Caco-2 (cell line): ENCODE measurements at regions not wholly inside any gene's neighbourhood (a gene's known extent, or its start where the extent isn't known, plus 50 kb on each side); places are given as distances from the start of the nearest gene placed in this dataset.

ENCODE experiments used
- BruUV-seq: library from RNA; stranded (reverse); fragments of 400-500 nt; replicated peaks from 2 replicates; lab custom pipeline; 2021; lab: Mats Ljungman, UMichigan
- CTCF ChIA-PET: fragments of 300-600 bp; sonication (Branson Sonifier 250); formaldehyde crosslinking; loops from one replicate; lab custom pipeline; 2022; ENCODE audit warnings: antibody characterized with exemption; lab: Charles Lee
- POLR2A ChIA-PET: fragments of 300-600 bp; sonication (Branson Sonifier 250); formaldehyde crosslinking; loops from one replicate; lab custom pipeline; 2022; ENCODE audit warnings: antibody characterized with exemption; lab: Charles Lee
- DNase-seq, 2 experiments: peaks; one replicate each; pipeline versions ENCODE4 v3.0.0 to v3.0.0-alpha.2; 2020 to 2022
- H3K27me3 ChIP-seq: replicated peaks from 2 replicates; pipeline ENCODE4 v1.6.0; 2011; ENCODE audit warnings: low read length; ENCODE audit not compliant: control insufficient read depth, insufficient read depth
- H3K36me3 ChIP-seq: 2 replicates; pipeline ENCODE4 v1.5.1; 2011; ENCODE audit warnings: low read length; ENCODE audit not compliant: control insufficient read depth, insufficient read depth
- H3K4me1 ChIP-seq: fragments of 250-450 bp; sonication (Bioruptor Pico); 2 replicates; pipeline ENCODE4 v1.5.1; 2020; ENCODE audit warnings: mild to moderate bottlenecking
- H3K4me3 ChIP-seq: 2 replicates; pipeline ENCODE4 v1.5.1; 2011; ENCODE audit warnings: low read depth, mild to moderate bottlenecking, control low read depth, low read length
- H3K9me3 ChIP-seq: fragments of 250-450 bp; sonication (Bioruptor Pico); 2 replicates; pipeline ENCODE4 v1.5.1; 2020; ENCODE audit warnings: mild to moderate bottlenecking, moderate library complexity
- H3K27ac Mint-ChIP-seq: one replicate; pipeline ENCODE4 v1.8.0; 2022; ENCODE audit warnings: mixed read lengths; ENCODE audit not compliant: unreplicated experiment
- H3K27me3 Mint-ChIP-seq: one replicate; pipeline ENCODE4 v1.8.0; 2022; ENCODE audit warnings: mixed read lengths; ENCODE audit not compliant: insufficient read depth, unreplicated experiment
- H3K36me3 Mint-ChIP-seq: one replicate; pipeline ENCODE4 v1.8.0; 2022; ENCODE audit warnings: mild to moderate bottlenecking, mixed read lengths; ENCODE audit not compliant: insufficient read depth, unreplicated experiment
- H3K4me1 Mint-ChIP-seq: one replicate; pipeline ENCODE4 v1.8.0; 2022; ENCODE audit warnings: low read depth, mixed read lengths; ENCODE audit not compliant: unreplicated experiment
- H3K4me3 Mint-ChIP-seq: one replicate; pipeline ENCODE4 v1.8.0; 2022; ENCODE audit warnings: mild to moderate bottlenecking, moderate library complexity, mixed read lengths; ENCODE audit not compliant: unreplicated experiment
- H3K9me3 Mint-ChIP-seq: one replicate; pipeline ENCODE4 v1.8.0; 2022; ENCODE audit warnings: mixed read lengths; ENCODE audit not compliant: unreplicated experiment
- intact Hi-C: fragments of 100-400 bp; cut with micrococcal nuclease; formaldehyde crosslinking; loops from one replicate; pipeline ENCODE4 v1.10.0; 2022; ENCODE audit not compliant: unreplicated experiment
- TF ChIP-seq, protein P1 (sequence below), 2 experiments: fragments of 200-600 bp in 1 of 2; IDR thresholded peaks; 1 replicate in 1 of 2; 2 replicates in 1 of 2; pipeline versions ENCODE4 v1.5.1 to v1.8.0; 2011 to 2022; ENCODE audit warnings: antibody characterized with exemption in 1 of 2, control low read depth in 1 of 2, inconsistent platforms in 1 of 2, low read depth in 1 of 2, low read length in 1 of 2, mild to moderate bottlenecking in 1 of 2, moderate library complexity in 1 of 2; ENCODE audit not compliant: insufficient read depth in 1 of 2, severe bottlenecking in 1 of 2, unreplicated experiment in 1 of 2

DNA sequence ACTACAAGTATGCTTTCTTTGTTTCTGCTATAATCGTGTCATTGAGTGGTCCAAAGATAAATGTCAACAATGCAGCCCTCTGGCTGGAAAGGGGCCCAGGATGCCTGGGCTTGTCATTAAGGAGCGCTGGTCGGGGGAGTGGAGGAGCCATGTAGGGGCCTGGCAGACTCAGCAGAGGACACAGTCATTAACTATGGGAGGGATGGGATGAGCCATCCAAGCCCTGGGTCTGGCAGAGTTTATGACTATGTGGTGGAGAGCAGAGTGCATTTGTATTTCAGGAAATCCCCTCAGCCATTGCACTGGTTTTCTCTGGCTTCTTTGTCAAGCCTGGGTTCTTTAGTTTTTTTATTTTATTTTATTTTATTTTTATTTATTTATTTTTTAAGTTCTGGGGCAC is 243.1 kb downstream of the C12orf75 start:
- Mint-ChIP-seq H3K27me3 (no peaks in the 10 kb centered on the region), H3K27ac (no peak overlapping the region), H3K36me3 (no peaks in the 10 kb centered on the region), H3K4me1 (no peaks in the 10 kb centered on the region), H3K4me3 (no peak overlapping the region), H3K9me3 (no peaks in the 10 kb centered on the region)
- no peaks in the 10 kb centered on the region for H3K36me3 ChIP-seq
- no peak for DNase-seq
- H3K9me3 ChIP-seq: no peaks in the 10 kb centered on the region
- intact Hi-C loops: no loop called here
- POLR2A ChIA-PET: no interaction called here
- H3K4me3 ChIP-seq: no peak overlapping the region
- no peaks in the 10 kb centered on the region for H3K4me1 ChIP-seq
- no TSS peak for BruUV-seq
- H3K27me3 ChIP-seq: no peaks in the 10 kb centered on the region
- CTCF ChIA-PET: no interaction called here
- TF ChIP-seq, protein P1, sequence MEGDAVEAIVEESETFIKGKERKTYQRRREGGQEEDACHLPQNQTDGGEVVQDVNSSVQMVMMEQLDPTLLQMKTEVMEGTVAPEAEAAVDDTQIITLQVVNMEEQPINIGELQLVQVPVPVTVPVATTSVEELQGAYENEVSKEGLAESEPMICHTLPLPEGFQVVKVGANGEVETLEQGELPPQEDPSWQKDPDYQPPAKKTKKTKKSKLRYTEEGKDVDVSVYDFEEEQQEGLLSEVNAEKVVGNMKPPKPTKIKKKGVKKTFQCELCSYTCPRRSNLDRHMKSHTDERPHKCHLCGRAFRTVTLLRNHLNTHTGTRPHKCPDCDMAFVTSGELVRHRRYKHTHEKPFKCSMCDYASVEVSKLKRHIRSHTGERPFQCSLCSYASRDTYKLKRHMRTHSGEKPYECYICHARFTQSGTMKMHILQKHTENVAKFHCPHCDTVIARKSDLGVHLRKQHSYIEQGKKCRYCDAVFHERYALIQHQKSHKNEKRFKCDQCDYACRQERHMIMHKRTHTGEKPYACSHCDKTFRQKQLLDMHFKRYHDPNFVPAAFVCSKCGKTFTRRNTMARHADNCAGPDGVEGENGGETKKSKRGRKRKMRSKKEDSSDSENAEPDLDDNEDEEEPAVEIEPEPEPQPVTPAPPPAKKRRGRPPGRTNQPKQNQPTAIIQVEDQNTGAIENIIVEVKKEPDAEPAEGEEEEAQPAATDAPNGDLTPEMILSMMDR (IDR thresholded peaks at IDR 0.05; ENCODE audit: insufficient read depth in 1 of 2, low read depth in 1 of 2, low read length in 1 of 2, severe bottlenecking in 1 of 2, unreplicated experiment in 1 of 2): no peak

DNA sequence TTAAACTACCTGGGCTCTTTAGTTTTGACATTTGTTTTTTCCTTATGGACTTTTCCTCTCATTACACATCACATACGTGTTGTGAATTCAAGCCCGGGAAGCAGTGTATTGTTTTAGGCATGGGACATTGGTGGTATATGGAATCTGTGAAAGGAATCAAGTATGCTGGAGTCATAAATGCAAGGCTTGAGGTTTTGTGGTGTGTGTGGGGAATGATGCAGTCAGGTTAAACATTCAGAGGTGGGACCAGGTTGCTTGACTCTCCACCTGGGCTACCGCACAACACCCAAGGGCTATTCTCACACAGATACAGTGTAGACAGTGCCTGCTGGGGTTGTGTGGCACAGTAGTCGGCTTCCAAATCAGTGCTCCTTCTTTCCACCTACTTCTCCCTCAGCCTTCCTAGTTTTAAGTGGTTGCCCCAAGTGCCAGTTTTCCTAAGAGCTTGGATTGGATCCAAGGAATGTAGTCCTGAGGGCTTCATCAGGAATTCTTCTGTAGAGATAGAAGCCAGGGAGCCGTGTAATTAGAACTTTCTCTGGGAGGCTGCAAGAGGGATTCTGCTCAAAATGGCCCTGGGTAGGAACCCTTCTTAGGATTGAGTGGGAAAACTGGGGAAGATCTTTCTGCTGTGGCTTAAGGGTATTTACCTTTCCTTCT is 243.7 kb downstream of the C12orf75 start:
- TF ChIP-seq, protein P1 (IDR thresholded peaks at IDR 0.05; ENCODE audit: insufficient read depth in 1 of 2, low read depth in 1 of 2, low read length in 1 of 2, severe bottlenecking in 1 of 2, unreplicated experiment in 1 of 2): no peak
- no peak for DNase-seq
- no peak overlapping the region for H3K4me3 Mint-ChIP-seq
- no peaks in the 10 kb centered on the region for H3K36me3 Mint-ChIP-seq
- H3K4me1 ChIP-seq: no peaks in the 10 kb centered on the region
- no peaks in the 10 kb centered on the region for H3K9me3 Mint-ChIP-seq
- no TSS peak for BruUV-seq
- POLR2A ChIA-PET: no interaction called here
- no peaks in the 10 kb centered on the region for H3K27me3 ChIP-seq
- CTCF ChIA-PET: no interaction called here
- no peaks in the 10 kb centered on the region for H3K9me3 ChIP-seq
- H3K4me1 Mint-ChIP-seq: no peaks in the 10 kb centered on the region
- no peak overlapping the region for H3K27ac Mint-ChIP-seq
- no peaks in the 10 kb centered on the region for H3K36me3 ChIP-seq
- intact Hi-C loops: no loop called here
- no peaks in the 10 kb centered on the region for H3K27me3 Mint-ChIP-seq
- no peak overlapping the region for H3K4me3 ChIP-seq

DNA sequence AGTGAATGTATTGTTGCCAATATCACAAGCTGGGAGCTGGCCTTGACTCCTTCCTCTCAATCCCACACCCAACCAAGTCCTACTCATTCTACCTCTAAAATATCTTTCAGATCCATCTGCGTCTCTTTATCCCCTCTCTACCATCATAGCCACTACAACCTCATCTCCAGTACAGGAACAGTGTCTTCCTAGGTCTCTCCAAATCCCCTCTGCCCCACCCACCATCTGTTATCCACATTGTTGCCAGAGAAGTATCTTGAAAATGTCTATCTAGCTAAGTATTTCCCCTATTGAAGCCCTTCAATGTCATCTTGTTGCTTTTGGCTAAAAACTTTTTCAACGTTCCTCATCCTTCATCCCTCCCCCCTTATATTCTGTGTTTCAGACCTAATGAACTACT is 244.7 kb downstream of the C12orf75 start:
- H3K27me3 ChIP-seq: no peaks in the 10 kb centered on the region

More for the DNA sequence above, 244.7 kb downstream of the C12orf75 start:
- no peak overlapping the region for H3K27ac Mint-ChIP-seq
- H3K27me3 Mint-ChIP-seq: no peaks in the 10 kb centered on the region
- no peaks in the 10 kb centered on the region for H3K9me3 Mint-ChIP-seq
- CTCF ChIA-PET: no interaction called here
- TF ChIP-seq, protein P1 (IDR thresholded peaks at IDR 0.05; ENCODE audit: insufficient read depth in 1 of 2, low read depth in 1 of 2, low read length in 1 of 2, severe bottlenecking in 1 of 2, unreplicated experiment in 1 of 2): no peak
- intact Hi-C loops: no loop called here
- H3K4me1 Mint-ChIP-seq: no peaks in the 10 kb centered on the region
- no TSS peak for BruUV-seq
- no peaks in the 10 kb centered on the region for H3K36me3 ChIP-seq
- POLR2A ChIA-PET: no interaction called here
- no peak overlapping the region for H3K4me3 Mint-ChIP-seq
- H3K4me3 ChIP-seq: no peak overlapping the region
- H3K9me3 ChIP-seq: no peaks in the 10 kb centered on the region
- DNase-seq: no peak
- no peaks in the 10 kb centered on the region for H3K4me1 ChIP-seq
- no peaks in the 10 kb centered on the region for H3K36me3 Mint-ChIP-seq
